ENCODE measurements at regions not wholly inside any gene's neighbourhood (a gene's known extent, or its start where the extent isn't known, plus 50 kb on each side); places are given as distances from the start of the nearest gene placed in this dataset.
"Not testable (repeated sequence)": the region's sequence is repeated elsewhere in the genome, so short reads cannot be mapped to it uniquely, and the experiment has no call there.

DNA sequence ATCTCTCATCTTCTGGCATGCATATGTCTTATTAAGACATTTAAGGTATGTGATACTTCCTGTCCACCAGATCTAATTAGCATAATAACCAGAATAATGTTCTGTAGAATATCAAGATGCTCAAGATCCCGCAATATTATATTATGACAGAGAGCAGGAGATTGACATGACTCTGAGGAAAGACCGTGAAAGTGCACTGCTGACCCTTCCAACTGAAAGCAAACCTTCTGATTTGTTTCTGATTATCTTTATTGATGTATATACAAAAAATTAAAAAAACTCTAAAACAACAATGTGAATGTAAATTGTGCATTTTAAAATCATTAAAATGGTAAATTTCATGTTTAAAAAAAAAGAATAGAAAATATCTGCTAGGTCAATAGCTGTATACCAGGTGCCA lies 184.4 kb upstream of the TMEM45B start:
- Mint-ChIP-seq H3K27ac (no peak overlapping the region), H3K4me3 (no peak overlapping the region), H3K9me3 (peaks cover 0 to 2% (median 0%) of the 10 kb centered on the region in 6 donors), H3K27me3 (ENCODE audit: low read depth in 3 of 3) (peaks cover 2 to 8% (median 3%) of the 10 kb centered on the region in 3 donors), H3K4me1 (no peaks in the 10 kb centered on the region), H3K36me3 (no peaks in the 10 kb centered on the region)
- DNase-seq, result no peak

DNA sequence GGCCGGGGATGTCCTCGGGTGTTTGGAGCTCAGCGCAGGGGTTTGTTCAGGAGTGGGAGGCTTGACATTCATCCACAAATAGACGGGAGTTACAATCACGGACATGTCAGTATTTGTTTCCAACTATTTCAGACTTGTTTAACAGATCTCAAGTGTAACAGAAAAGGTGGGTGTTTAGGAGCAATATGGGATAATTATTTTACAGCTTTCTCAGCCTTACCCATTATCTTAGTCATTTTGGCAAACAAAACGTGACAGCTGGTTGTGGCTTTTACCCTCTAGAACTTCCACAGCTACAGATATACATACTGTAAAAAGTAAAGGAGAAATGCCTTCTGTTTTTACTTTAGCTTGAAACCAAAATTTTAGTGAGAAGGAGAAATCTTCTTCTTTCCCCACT lies 178.7 kb upstream of the TMEM45B start:
- no peak for DNase-seq

DNA sequence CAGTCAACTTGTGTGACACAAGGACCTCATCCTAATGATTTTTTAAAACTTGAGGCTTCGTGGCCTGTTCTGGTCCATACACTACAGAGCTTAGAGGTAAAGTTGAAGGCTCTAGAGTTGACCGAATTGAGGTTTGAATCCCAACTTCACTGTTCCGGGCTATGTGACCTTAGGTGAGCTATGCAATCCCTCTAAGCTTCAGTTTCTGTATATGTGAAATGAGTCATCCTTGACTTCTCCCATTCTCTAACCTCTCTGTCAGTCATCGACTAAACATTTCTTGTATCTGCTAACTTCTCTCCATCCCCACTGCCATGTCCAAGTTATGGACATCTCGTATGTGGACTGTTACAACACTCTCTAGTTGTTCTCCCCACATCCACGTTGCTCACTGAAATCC lies 178.2 kb upstream of the TMEM45B start:
- H3K4me3 Mint-ChIP-seq, result no peak overlapping the region
- DNase-seq, result no peak
- H3K9me3 Mint-ChIP-seq, result peaks cover 0 to 3% (median 0%) of the 10 kb centered on the region in 6 donors
- peaks cover 0 to 12% (median 3%) of the 10 kb centered on the region in 3 donors for H3K27me3 Mint-ChIP-seq (ENCODE audit: low read depth in 3 of 3)
- no peak overlapping the region for H3K27ac Mint-ChIP-seq
- no peaks in the 10 kb centered on the region for H3K36me3 Mint-ChIP-seq
- no peaks in the 10 kb centered on the region for H3K4me1 Mint-ChIP-seq

More for the DNA sequence above, 178.7 kb upstream of the TMEM45B start:
- peaks cover 0 to 3% (median 0%) of the 10 kb centered on the region in 6 donors for H3K9me3 Mint-ChIP-seq
- peaks cover 0 to 10% (median 0%) of the 10 kb centered on the region in 3 donors for H3K27me3 Mint-ChIP-seq (ENCODE audit: low read depth in 3 of 3)
- H3K4me3 Mint-ChIP-seq, result no peak overlapping the region
- no peak overlapping the region for H3K27ac Mint-ChIP-seq
- H3K4me1 Mint-ChIP-seq, result no peaks in the 10 kb centered on the region
- H3K36me3 Mint-ChIP-seq, result no peaks in the 10 kb centered on the region

DNA sequence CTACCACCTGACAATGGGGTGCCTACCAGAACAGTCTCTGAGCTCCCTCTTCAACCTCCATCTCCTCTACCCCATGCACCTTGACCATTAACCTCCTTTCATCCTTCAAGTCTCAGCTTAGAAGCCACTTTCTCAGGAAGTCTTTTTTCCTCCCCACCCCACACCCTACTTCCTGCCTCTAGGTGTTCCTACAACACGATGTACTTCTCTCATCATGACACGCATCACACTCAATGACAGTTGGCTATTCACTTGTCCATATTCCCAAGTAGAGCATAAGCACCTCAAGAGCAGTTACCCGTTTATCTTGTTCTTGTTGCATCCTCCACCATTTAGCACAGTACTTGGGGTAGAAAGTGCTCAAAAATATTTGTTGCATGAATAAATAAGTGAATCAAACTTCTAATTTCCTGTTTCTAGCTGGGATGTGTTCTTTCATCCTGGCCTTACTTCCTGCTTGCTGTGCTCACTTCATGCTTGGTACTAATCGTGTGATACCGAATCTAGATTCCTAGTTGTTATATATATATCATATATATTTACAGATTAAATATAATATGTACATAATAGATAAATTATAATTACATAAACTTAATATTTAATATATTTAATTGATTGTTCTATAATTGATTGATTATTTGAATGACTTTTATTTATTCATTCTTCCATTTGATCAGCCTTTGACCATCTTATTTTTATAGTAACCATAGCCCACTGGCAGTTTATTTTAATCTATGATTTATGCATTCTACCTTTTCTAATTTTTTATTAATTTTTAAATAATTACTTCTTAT lies 177.5 kb upstream of the TMEM45B start:
- no peak overlapping the region for H3K27ac Mint-ChIP-seq
- DNase-seq, result no peak
- no peak overlapping the region for H3K4me3 Mint-ChIP-seq
- peaks cover 0 to 3% (median 0%) of the 10 kb centered on the region in 6 donors for H3K9me3 Mint-ChIP-seq
- H3K27me3 Mint-ChIP-seq (ENCODE audit: low read depth in 3 of 3), result peaks cover 0 to 9% (median 3%) of the 10 kb centered on the region in 3 donors
- H3K36me3 Mint-ChIP-seq, result no peaks in the 10 kb centered on the region
- H3K4me1 Mint-ChIP-seq, result no peaks in the 10 kb centered on the region

DNA sequence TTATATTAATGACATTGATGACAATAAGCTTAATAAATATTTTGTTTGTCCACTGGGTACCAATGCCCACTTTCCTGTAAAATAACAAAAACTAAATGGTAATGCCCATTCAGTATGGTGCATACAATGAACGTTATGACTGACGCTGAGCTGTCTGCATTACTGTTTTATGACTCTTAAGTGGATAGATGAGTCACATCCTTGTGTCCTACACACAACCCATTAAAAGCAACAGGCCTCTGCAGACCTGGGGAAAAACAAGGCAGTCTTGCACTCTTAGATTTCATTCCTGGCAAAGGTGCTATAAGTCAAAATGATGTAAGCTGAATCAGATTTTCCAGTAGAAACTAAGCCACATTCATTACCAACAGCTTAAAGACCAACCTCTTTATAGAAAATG lies 176.3 kb upstream of the TMEM45B start:
- no peak for DNase-seq
- Mint-ChIP-seq H3K4me1 (no peaks in the 10 kb centered on the region), H3K4me3 (no peak overlapping the region), H3K27me3 (ENCODE audit: low read depth in 3 of 3) (peaks cover 0 to 9% (median 3%) of the 10 kb centered on the region in 3 donors), H3K9me3 (peaks cover 0 to 3% (median 0%) of the 10 kb centered on the region in 6 donors), H3K27ac (no peak overlapping the region), H3K36me3 (no peaks in the 10 kb centered on the region)

DNA sequence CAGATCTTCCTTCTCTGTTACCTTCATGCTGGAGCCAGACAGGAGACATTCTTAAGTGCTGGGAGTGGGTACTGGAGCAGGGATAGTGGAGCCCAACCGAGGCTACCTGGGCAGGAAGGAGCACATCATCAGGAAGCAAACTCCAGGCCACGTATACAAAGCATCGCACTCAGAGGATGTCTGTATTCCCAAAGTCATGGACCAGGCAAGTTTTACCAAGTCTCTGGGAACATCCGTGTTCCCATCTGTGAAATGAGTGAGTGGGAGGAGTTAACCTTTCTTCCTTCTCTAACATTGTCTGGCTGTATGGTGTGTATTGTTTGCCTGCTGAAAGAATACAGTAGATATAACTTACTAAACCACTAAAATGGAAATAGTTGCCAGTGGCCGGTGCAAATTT lies 175.0 kb upstream of the TMEM45B start:
- peaks cover 0 to 3% (median 0%) of the 10 kb centered on the region in 6 donors for H3K9me3 Mint-ChIP-seq
- no peaks in the 10 kb centered on the region for H3K36me3 Mint-ChIP-seq
- peaks cover 0 to 12% (median 3%) of the 10 kb centered on the region in 3 donors for H3K27me3 Mint-ChIP-seq (ENCODE audit: low read depth in 3 of 3)
- H3K4me1 Mint-ChIP-seq, result no peaks in the 10 kb centered on the region
- H3K27ac Mint-ChIP-seq, result no peak overlapping the region
- H3K4me3 Mint-ChIP-seq, result no peak overlapping the region
- DNase-seq, result no peak

DNA sequence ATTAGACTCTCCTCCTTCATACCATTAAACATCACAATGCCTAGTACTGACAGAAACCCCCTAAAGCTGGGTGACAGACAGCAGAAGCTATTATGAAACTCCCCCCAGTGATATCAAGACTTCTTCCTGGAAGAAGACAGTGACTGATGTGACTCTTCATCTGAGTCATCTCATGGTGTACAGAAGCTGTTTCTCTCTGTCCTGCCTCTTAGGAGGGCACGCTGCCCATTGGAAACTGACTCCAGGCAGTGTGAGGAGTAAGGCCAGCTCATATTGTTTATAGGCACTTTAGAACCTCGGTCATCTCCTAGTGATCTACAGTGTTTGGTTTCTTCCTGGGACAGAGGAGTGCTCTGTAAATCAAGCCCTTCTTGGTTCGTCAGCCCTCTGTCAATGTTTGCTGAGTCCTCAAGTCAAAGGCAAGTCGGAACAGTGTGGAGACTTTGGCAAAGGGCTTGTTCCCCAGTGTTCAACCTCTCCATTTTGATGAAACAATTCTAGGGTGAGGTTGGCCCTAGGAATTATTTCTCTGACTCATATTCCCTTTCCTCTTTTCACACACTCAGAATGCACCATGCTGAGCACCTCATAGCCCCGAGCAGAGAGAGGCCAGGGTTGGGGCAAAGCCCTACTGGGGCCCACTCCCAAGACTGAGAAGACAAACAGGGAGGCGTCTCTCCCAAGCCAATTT lies 172.5 kb upstream of the TMEM45B start:
- Mint-ChIP-seq H3K9me3 (no peaks in the 10 kb centered on the region), H3K27me3 (ENCODE audit: low read depth in 3 of 3) (peaks cover 0 to 12% (median 4%) of the 10 kb centered on the region in 3 donors), H3K36me3 (no peaks in the 10 kb centered on the region), H3K4me3 (no peak overlapping the region), H3K27ac (no peak overlapping the region), H3K4me1 (no peaks in the 10 kb centered on the region)
- no peak for DNase-seq

DNA sequence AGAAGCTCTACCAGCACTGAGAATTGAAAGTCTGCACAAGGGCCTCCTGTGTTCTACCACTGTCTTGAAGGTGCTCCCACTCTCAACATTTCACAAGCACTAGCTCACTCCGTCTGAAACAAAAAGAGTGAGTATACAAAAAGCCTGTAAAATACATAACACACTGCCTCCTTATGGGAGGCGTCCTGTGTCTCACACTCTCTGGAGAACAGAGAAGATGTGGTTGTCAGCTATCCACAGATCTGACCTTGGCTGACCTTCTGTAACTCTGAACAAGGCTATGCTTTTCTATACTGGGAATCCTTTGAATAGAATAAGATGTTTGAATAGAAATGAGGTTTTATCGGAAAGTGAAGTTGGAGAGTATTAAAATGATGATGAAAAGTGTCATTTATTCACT lies 171.3 kb upstream of the TMEM45B start:
- Mint-ChIP-seq H3K4me1 (no peaks in the 10 kb centered on the region), H3K9me3 (peaks cover 0 to 2% (median 0%) of the 10 kb centered on the region in 6 donors), H3K4me3 (no peak overlapping the region), H3K36me3 (no peaks in the 10 kb centered on the region), H3K27me3 (ENCODE audit: low read depth in 3 of 3) (peaks cover 0 to 12% (median 4%) of the 10 kb centered on the region in 3 donors), H3K27ac (no peak overlapping the region)
- no peak for DNase-seq

DNA sequence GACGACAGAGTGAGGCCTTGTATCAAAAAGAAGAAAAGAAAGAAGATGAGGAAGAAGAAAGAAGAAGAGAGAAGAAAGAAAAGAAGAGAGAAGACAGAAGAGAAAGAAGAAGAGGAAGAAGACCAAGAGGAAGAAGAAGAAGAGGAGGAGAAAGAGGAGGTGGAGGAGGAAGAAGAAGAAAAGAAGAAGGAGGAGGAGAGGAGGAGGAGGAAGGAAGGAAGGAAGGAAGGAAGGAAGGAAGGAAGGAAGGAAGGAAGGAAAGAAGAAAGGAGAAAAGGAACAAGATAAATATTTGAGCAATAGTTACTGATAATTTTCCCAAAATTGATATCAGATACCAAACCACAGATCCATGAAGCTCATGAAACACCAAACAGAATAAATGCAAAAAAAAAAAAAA lies 169.7 kb upstream of the TMEM45B start:
- H3K4me3 Mint-ChIP-seq, result no peak overlapping the region
- no peaks in the 10 kb centered on the region for H3K36me3 Mint-ChIP-seq
- peaks cover 0 to 2% (median 0%) of the 10 kb centered on the region in 6 donors for H3K9me3 Mint-ChIP-seq
- H3K4me1 Mint-ChIP-seq, result no peaks in the 10 kb centered on the region
- peaks cover 0 to 9% (median 4%) of the 10 kb centered on the region in 3 donors for H3K27me3 Mint-ChIP-seq (ENCODE audit: low read depth in 3 of 3)
- H3K27ac Mint-ChIP-seq, result no peak overlapping the region
- DNase-seq, result no peak

DNA sequence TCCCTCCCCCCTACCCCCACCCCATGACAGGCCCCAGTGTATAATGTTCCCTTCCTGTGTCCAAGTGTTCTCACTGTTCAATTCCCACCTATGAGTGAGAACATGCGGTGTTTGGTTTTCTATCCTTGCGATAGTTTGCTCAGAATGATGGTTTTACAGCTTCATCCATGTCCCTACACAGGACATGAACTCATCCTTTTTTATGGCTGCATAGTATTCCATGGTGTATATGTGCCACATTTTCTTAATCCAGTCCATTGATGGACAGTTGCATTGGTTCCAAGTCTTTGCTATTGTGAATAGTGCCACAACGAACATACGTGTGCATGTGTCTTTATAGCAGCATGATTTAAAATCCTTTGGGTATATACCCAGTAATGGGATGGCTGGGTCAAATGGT lies 165.6 kb upstream of the TMEM45B start:
- H3K27ac Mint-ChIP-seq; H3K4me1 Mint-ChIP-seq; H3K27me3 Mint-ChIP-seq (ENCODE audit: low read depth in 3 of 3); DNase-seq; H3K4me3 Mint-ChIP-seq; H3K36me3 Mint-ChIP-seq: not testable (repeated sequence)
- H3K9me3 Mint-ChIP-seq, result peaks cover 2 to 13% (median 10%) of the 10 kb centered on the region in 6 donors

DNA sequence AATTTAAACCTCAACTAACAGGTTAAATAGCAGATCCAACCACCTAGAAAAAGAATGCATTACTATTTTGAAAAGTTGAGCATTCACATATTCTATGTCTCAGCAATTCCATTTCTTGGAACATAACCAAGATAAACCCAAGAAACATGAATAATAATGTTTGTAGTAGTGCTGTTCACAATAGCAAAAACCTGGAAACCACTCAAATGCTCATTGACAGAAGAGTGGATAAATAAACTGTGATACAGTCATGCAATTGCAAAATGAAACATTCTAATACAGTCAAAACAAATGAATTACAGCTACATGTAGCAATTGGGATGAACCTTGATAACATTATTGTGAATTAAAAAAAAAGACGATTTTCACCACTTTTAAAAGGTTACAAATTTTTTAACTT lies 162.8 kb upstream of the TMEM45B start:
- peaks cover 0 to 2% (median 0%) of the 10 kb centered on the region in 3 donors for H3K36me3 Mint-ChIP-seq
- no peak overlapping the region for H3K4me3 Mint-ChIP-seq
- no peak for DNase-seq
- H3K27ac Mint-ChIP-seq, result no peak overlapping the region
- no peaks in the 10 kb centered on the region for H3K4me1 Mint-ChIP-seq
- H3K27me3 Mint-ChIP-seq (ENCODE audit: low read depth in 3 of 3), result peaks cover 0 to 3% (median 1%) of the 10 kb centered on the region in 3 donors
- peaks cover 11 to 32% (median 23%) of the 10 kb centered on the region in 6 donors for H3K9me3 Mint-ChIP-seq

DNA sequence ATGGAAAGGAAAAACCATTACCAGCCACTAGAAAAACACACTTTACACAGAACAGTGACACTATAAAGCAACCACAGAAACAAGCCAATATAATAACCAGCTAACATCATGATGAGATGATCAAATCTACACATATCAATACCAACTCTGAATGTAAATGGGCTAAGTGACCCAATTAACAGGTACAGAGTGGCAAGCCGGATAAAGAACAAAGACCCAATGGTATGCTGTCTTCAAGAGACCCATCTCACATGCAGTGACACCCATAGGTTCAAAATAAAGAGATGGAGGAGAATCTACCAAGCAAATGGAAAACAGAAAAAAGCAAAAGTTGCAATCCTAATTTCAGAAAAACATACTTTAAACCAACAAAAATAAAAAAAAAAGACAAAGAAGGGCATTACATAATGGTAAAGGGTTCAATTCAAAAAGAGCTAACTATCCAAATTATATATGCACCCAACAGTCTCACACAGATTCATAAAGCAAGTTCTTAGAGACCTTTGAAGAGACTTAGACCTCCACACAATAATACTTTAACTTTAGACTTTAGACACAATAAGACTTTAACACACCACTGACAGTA lies 160.3 kb upstream of the TMEM45B start:
- no peak for DNase-seq
- Mint-ChIP-seq H3K27ac (no peak overlapping the region), H3K36me3 (peaks cover 0 to 2% (median 0%) of the 10 kb centered on the region in 3 donors), H3K4me3 (no peak overlapping the region), H3K9me3 (peaks cover 9 to 32% (median 23%) of the 10 kb centered on the region in 6 donors), H3K27me3 (ENCODE audit: low read depth in 3 of 3) (peaks cover 0 to 3% (median 0%) of the 10 kb centered on the region in 3 donors), H3K4me1 (no peaks in the 10 kb centered on the region)

DNA sequence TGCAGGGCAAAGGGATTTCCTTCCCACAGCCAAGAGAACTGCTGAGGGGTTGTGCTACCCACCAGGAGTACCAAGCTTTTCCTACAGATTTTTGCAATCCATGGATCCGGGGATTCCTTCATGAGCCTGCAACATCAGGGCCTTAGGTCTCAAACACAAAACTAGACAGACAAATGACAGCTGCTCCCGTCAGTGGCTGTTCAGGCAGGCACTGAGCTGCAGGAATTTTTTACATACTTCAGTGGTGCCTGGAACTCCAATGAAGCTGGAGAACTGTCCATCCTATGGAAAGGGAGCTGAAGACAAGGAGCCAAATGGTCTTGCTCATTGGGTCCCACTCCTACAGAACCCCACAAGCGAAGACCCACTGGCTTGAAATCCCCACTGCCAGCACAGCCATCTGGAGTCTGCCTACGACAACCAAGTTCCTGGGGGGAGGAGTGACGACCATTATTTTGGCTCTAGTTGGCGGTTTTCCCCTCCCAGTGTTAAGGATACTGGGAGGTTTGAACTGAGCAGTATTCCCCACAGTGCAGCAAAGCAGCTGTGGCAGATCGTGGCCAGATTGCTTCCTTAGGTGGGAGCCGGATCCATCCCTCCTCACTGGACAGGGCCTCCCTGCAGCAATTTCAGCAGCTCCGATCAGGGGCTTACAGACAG lies 157.7 kb upstream of the TMEM45B start:
- Mint-ChIP-seq H3K36me3 (peaks cover 0 to 2% (median 0%) of the 10 kb centered on the region in 3 donors), H3K9me3 (peaks cover 12 to 32% (median 24%) of the 10 kb centered on the region in 6 donors), H3K27ac (no peak overlapping the region), H3K4me3 (no peak overlapping the region), H3K27me3 (ENCODE audit: low read depth in 3 of 3) (peaks cover 0 to 3% (median 0%) of the 10 kb centered on the region in 3 donors), H3K4me1 (no peaks in the 10 kb centered on the region)
- no peak for DNase-seq
